SK-N-SH (cell line): ENCODE measurements at regions not wholly inside any gene's neighbourhood (a gene's known extent, or its start where the extent isn't known, plus 50 kb on each side); places are given as distances from the start of the nearest gene placed in this dataset.

Experiments
- small RNA-seq, 7 experiments: library from RNA; depleted of rRNA; stranded (forward); fragments of <200 nt; gene quantifications; one replicate each; pipeline ENCODE3, GENCODE V24; 2012

Small RNAs in the stretch of these regions (small RNA-seq; reads per million reads assigned to genes)
- 0 reads per million in 7 experiments for gene AC090049.2
- gene RF02110, result 0 reads per million in 7 experiments
